DMS79 treated with DMSO at 0.1 percent for 48 hours (cell line): ENCODE measurements at regions not wholly inside any gene's neighbourhood (a gene's known extent, or its start where the extent isn't known, plus 50 kb on each side); places are given as distances from the start of the nearest gene placed in this dataset.

Experiments
- DNase-seq: peaks from one replicate; lab custom pipeline; 2025; lab: John Stamatoyannopoulos, UW

- no peak for DNase-seq
These were observed 300.8 kb upstream of the STXBP5 start for GRCh38 chr6:146903451-146903850.

GRCh38 chr6:146904596-146904995 lies 299.6 kb upstream of the STXBP5 start:
- no peak for DNase-seq

GRCh38 chr6:146905181-146905704 lies 299.0 kb upstream of the STXBP5 start:
- no peak for DNase-seq

GRCh38 chr6:146908786-146909185 lies 295.4 kb upstream of the STXBP5 start:
- DNase-seq: no peak

- no peak for DNase-seq
These were observed 294.8 kb upstream of the STXBP5 start for GRCh38 chr6:146909376-146909775.

GRCh38 chr6:146909886-146910285 lies 294.3 kb upstream of the STXBP5 start:
- DNase-seq: no peak

- no peak for DNase-seq
These were observed 293.6 kb upstream of the STXBP5 start for GRCh38 chr6:146910611-146911010.

GRCh38 chr6:146911635-146912215 lies 292.5 kb upstream of the STXBP5 start:
- no peak for DNase-seq

- DNase-seq: no peak
These were observed 291.2 kb upstream of the STXBP5 start for GRCh38 chr6:146912730-146913685.

GRCh38 chr6:146913842-146914488 lies 290.3 kb upstream of the STXBP5 start:
- DNase-seq: no peak

- no peak for DNase-seq
These were observed 289.4 kb upstream of the STXBP5 start for GRCh38 chr6:146914489-146915483.

GRCh38 chr6:146915671-146916127 lies 288.5 kb upstream of the STXBP5 start:
- DNase-seq: no peak

- DNase-seq: no peak
These were observed 287.7 kb upstream of the STXBP5 start for GRCh38 chr6:146916435-146917025.

GRCh38 chr6:146917182-146917581 lies 287.0 kb upstream of the STXBP5 start:
- no peak for DNase-seq

- DNase-seq: no peak
These were observed 286.2 kb upstream of the STXBP5 start for GRCh38 chr6:146917979-146918378.

GRCh38 chr6:146919017-146919416 lies 285.2 kb upstream of the STXBP5 start:
- no peak for DNase-seq

GRCh38 chr6:146923205-146923833 lies 280.9 kb upstream of the STXBP5 start:
- DNase-seq: no peak

GRCh38 chr6:146925846-146926245 lies 278.4 kb upstream of the STXBP5 start:
- DNase-seq: no peak

- DNase-seq: no peak
These were observed 275.7 kb upstream of the STXBP5 start for GRCh38 chr6:146928503-146928902.

GRCh38 chr6:146931214-146931613 lies 273.0 kb upstream of the STXBP5 start:
- no peak for DNase-seq
